ENCODE measurements at regions not wholly inside any gene's neighbourhood (a gene's known extent, or its start where the extent isn't known, plus 50 kb on each side); places are given as distances from the start of the nearest gene placed in this dataset.

GRCh38 chr2:146666340-146666739 is 1178.5 kb upstream of the ACVR2A start:
- TF ChIP-seq, protein P1, sequence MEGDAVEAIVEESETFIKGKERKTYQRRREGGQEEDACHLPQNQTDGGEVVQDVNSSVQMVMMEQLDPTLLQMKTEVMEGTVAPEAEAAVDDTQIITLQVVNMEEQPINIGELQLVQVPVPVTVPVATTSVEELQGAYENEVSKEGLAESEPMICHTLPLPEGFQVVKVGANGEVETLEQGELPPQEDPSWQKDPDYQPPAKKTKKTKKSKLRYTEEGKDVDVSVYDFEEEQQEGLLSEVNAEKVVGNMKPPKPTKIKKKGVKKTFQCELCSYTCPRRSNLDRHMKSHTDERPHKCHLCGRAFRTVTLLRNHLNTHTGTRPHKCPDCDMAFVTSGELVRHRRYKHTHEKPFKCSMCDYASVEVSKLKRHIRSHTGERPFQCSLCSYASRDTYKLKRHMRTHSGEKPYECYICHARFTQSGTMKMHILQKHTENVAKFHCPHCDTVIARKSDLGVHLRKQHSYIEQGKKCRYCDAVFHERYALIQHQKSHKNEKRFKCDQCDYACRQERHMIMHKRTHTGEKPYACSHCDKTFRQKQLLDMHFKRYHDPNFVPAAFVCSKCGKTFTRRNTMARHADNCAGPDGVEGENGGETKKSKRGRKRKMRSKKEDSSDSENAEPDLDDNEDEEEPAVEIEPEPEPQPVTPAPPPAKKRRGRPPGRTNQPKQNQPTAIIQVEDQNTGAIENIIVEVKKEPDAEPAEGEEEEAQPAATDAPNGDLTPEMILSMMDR (IDR thresholded peaks at IDR 0.05), result no peak
- TF ChIP-seq TCF7L2 (IDR thresholded peaks at IDR 0.05; ENCODE audit: low read depth, low read length) (no peak), POLR2AphosphoS5 (IDR thresholded peaks at IDR 0.05; ENCODE audit: low read depth, low read length) (no peak)
